GM12878 (cell line): ENCODE measurements at regions not wholly inside any gene's neighbourhood (a gene's known extent, or its start where the extent isn't known, plus 50 kb on each side); places are given as distances from the start of the nearest gene placed in this dataset.

Source experiments
- CREB1 ChIP-seq: IDR thresholded peaks from 2 replicates; pipeline ENCODE4 v1.6.1; 2012; ENCODE audit warnings: low read depth, mild to moderate bottlenecking, inconsistent platforms
- EZH2 ChIP-seq: IDR thresholded peaks from 2 replicates; pipeline ENCODE4 v1.6.1; 2012; ENCODE audit warnings: low read depth, mild to moderate bottlenecking, control low read depth, inconsistent platforms, low read length, borderline replicate concordance; ENCODE audit not compliant: control insufficient read depth
- FOXM1 ChIP-seq: IDR thresholded peaks from 2 replicates; pipeline ENCODE4 v1.6.1; 2012; ENCODE audit warnings: low read depth, mild to moderate bottlenecking, inconsistent platforms, low read length, moderate library complexity
- HDAC6 ChIP-seq: fragments of 200-600 bp; sonication (generic); IDR thresholded peaks from one replicate; pipeline ENCODE4 v1.8.0; 2017; ENCODE audit warnings: antibody characterized with exemption; ENCODE audit not compliant: unreplicated experiment
- NFYB ChIP-seq: IDR thresholded peaks from 2 replicates; pipeline ENCODE4 v1.6.1; 2011; ENCODE audit warnings: low read depth, mild to moderate bottlenecking, low read length, improper control_type of control experiment, moderate library complexity; ENCODE audit not compliant: insufficient read depth
- POLR2A ChIP-seq: IDR thresholded peaks from 2 replicates; pipeline ENCODE4 v1.6.1; 2011; ENCODE audit warnings: low read depth, mild to moderate bottlenecking, low read length
- RAD21 ChIP-seq: IDR thresholded peaks from 2 replicates; pipeline ENCODE4 v1.6.1; 2011; ENCODE audit warnings: mild to moderate bottlenecking, low read depth, low read length, moderate library complexity; ENCODE audit not compliant: insufficient read depth
- TAF1 ChIP-seq: IDR thresholded peaks from 2 replicates; pipeline ENCODE4 v1.6.1; 2011; ENCODE audit warnings: mild to moderate bottlenecking, low read depth, low read length, borderline replicate concordance
- TF ChIP-seq, protein P1 (sequence below), 3 experiments: IDR thresholded peaks in 2 of 3; conservative IDR thresholded peaks in 1 of 3; 2 replicates each; pipeline ENCODE4 v1.5.1; 2011; ENCODE audit warnings: low read depth in 3 of 3, low read length in 3 of 3, mild to moderate bottlenecking in 3 of 3, control low read depth in 2 of 3, moderate library complexity in 2 of 3, inconsistent platforms in 1 of 3, mixed read lengths in 1 of 3; ENCODE audit not compliant: control insufficient read depth in 2 of 3, insufficient read depth in 1 of 3; ENCODE audit errors: extremely low read depth in 1 of 3

DNA sequence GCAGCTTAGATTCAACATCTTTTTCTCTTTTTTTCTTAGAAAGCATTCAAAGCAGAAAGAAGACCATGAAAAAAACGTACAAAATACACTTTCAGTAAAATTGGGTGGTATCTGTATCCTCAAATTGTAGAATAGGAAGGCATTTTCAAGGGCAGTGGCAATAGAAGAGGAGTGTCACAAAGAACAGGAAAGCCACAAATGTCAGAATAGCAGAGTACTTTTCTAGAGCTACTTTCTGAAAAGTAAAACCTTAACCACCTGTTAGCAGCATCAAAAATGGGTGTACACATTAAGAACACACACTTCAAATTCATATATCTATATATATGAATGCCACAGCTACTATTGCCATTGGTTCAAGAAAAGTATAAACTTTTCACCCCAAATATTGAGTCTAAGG lies 412.1 kb upstream of the DCN start:
- no peak for TF ChIP-seq HDAC6
- TF ChIP-seq RAD21, result no peak
- no peak for TF ChIP-seq EZH2
- no peak for TF ChIP-seq FOXM1
- TF ChIP-seq, protein P1, sequence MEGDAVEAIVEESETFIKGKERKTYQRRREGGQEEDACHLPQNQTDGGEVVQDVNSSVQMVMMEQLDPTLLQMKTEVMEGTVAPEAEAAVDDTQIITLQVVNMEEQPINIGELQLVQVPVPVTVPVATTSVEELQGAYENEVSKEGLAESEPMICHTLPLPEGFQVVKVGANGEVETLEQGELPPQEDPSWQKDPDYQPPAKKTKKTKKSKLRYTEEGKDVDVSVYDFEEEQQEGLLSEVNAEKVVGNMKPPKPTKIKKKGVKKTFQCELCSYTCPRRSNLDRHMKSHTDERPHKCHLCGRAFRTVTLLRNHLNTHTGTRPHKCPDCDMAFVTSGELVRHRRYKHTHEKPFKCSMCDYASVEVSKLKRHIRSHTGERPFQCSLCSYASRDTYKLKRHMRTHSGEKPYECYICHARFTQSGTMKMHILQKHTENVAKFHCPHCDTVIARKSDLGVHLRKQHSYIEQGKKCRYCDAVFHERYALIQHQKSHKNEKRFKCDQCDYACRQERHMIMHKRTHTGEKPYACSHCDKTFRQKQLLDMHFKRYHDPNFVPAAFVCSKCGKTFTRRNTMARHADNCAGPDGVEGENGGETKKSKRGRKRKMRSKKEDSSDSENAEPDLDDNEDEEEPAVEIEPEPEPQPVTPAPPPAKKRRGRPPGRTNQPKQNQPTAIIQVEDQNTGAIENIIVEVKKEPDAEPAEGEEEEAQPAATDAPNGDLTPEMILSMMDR (IDR thresholded peaks at IDR 0.05 in 2 of 3, conservative IDR thresholded peaks at IDR 0.05 in 1 of 3; ENCODE audit: control insufficient read depth in 2 of 3, extremely low read depth in 1 of 3, insufficient read depth in 1 of 3, low read depth in 3 of 3, low read length in 3 of 3), result no peak
- TF ChIP-seq CREB1, result no peak
- TF ChIP-seq POLR2A, result no peak
- TF ChIP-seq NFYB, result no peak
- no peak for TF ChIP-seq TAF1
